ENCODE measurements at regions not wholly inside any gene's neighbourhood (a gene's known extent, or its start where the extent isn't known, plus 50 kb on each side); places are given as distances from the start of the nearest gene placed in this dataset. TPM values are rescaled to one million over a fixed set of nuclear protein-coding genes. Genes with fewer than 3 reads are reported as not detected.

- DNase-seq (ENCODE audit: low spot score) (no peak), ATAC-seq (ENCODE audit: low FRiP score) (no peak)
- no peak for TF ChIP-seq CTCF (IDR thresholded peaks at IDR 0.05)
Observed at GRCh38 chr6:25222006-25222678, 57.0 kb upstream of the CARMIL1 start.

GRCh38 chr6:25223490-25223991 lies 55.6 kb upstream of the CARMIL1 start:
- DNase-seq (ENCODE audit: low spot score), result peak; percentile 62
- peak in 2 of 3 donors; percentile 14 to 79 for TF ChIP-seq CTCF (IDR thresholded peaks at IDR 0.05)
- ATAC-seq (ENCODE audit: low FRiP score), result peak; percentile 61

GRCh38 chr6:25224242-25224641 lies 54.9 kb upstream of the CARMIL1 start:
- ATAC-seq (ENCODE audit: low FRiP score), result no peak
- TF ChIP-seq CTCF (IDR thresholded peaks at IDR 0.05), result no peak
- no peak for DNase-seq (ENCODE audit: low spot score)

- no peak for TF ChIP-seq CTCF (IDR thresholded peaks at IDR 0.05)
- ATAC-seq (ENCODE audit: low FRiP score) (no peak), DNase-seq (ENCODE audit: low spot score) (no peak)
Observed at GRCh38 chr6:25227854-25228253, 51.3 kb upstream of the CARMIL1 start.

Small RNA genes in the stretch of these regions (small RNA-seq; reads per million reads assigned to genes)
- gene RN7SL334P, result not detected

Data from omental fat pad (tissue), 3 donors.